ENCODE measurements at regions not wholly inside any gene's neighbourhood (a gene's known extent, or its start where the extent isn't known, plus 50 kb on each side); places are given as distances from the start of the nearest gene placed in this dataset.

DNA sequence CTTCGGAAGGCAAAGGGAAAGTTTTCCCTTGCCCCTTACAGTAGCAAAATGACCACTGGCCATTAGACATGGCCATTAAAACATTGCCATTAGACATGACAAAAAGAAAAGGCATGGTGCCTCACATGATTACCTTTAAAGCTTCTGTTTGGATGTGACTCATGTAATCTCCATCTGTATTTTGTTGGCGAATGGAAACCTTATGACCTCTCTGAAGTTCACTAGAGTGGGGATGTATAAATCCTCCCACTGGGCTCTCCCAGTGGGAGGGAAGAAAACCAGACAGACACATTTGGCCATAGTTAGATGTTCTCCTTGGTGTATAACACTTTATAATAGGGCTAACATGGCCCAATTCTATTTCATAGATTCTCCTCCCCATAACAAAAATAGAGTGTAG is 152.6 kb downstream of the MAGEB17 start:
- TF ChIP-seq, protein P1, sequence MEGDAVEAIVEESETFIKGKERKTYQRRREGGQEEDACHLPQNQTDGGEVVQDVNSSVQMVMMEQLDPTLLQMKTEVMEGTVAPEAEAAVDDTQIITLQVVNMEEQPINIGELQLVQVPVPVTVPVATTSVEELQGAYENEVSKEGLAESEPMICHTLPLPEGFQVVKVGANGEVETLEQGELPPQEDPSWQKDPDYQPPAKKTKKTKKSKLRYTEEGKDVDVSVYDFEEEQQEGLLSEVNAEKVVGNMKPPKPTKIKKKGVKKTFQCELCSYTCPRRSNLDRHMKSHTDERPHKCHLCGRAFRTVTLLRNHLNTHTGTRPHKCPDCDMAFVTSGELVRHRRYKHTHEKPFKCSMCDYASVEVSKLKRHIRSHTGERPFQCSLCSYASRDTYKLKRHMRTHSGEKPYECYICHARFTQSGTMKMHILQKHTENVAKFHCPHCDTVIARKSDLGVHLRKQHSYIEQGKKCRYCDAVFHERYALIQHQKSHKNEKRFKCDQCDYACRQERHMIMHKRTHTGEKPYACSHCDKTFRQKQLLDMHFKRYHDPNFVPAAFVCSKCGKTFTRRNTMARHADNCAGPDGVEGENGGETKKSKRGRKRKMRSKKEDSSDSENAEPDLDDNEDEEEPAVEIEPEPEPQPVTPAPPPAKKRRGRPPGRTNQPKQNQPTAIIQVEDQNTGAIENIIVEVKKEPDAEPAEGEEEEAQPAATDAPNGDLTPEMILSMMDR (IDR thresholded peaks at IDR 0.05) = no peak
- no peak for TF ChIP-seq POLR2A (IDR thresholded peaks at IDR 0.05)

All from Peyer's patch (tissue), 4 donors.